Caco-2 (cell line): ENCODE measurements at regions not wholly inside any gene's neighbourhood (a gene's known extent, or its start where the extent isn't known, plus 50 kb on each side); places are given as distances from the start of the nearest gene placed in this dataset.
A peak's percentile ranks its signal among the peaks of the same experiment; 100 is the strongest.
"Not testable (repeated sequence)": the region's sequence is repeated elsewhere in the genome, so short reads cannot be mapped to it uniquely, and the experiment has no call there.

Experiments
- BruUV-seq: library from RNA; stranded (reverse); fragments of 400-500 nt; replicated peaks from 2 replicates; lab custom pipeline; 2021; lab: Mats Ljungman, UMichigan
- CTCF ChIA-PET: fragments of 300-600 bp; sonication (Branson Sonifier 250); formaldehyde crosslinking; loops from one replicate; lab custom pipeline; 2022; ENCODE audit warnings: antibody characterized with exemption; lab: Charles Lee
- POLR2A ChIA-PET: fragments of 300-600 bp; sonication (Branson Sonifier 250); formaldehyde crosslinking; loops from one replicate; lab custom pipeline; 2022; ENCODE audit warnings: antibody characterized with exemption; lab: Charles Lee
- DNase-seq, 2 experiments: peaks; one replicate each; pipeline versions ENCODE4 v3.0.0 to v3.0.0-alpha.2; 2020 to 2022
- H3K27me3 ChIP-seq: replicated peaks from 2 replicates; pipeline ENCODE4 v1.6.0; 2011; ENCODE audit warnings: low read length; ENCODE audit not compliant: control insufficient read depth, insufficient read depth
- H3K36me3 ChIP-seq: 2 replicates; pipeline ENCODE4 v1.5.1; 2011; ENCODE audit warnings: low read length; ENCODE audit not compliant: control insufficient read depth, insufficient read depth
- H3K4me1 ChIP-seq: fragments of 250-450 bp; sonication (Bioruptor Pico); 2 replicates; pipeline ENCODE4 v1.5.1; 2020; ENCODE audit warnings: mild to moderate bottlenecking
- H3K4me3 ChIP-seq: 2 replicates; pipeline ENCODE4 v1.5.1; 2011; ENCODE audit warnings: low read depth, mild to moderate bottlenecking, control low read depth, low read length
- H3K9me3 ChIP-seq: fragments of 250-450 bp; sonication (Bioruptor Pico); 2 replicates; pipeline ENCODE4 v1.5.1; 2020; ENCODE audit warnings: mild to moderate bottlenecking, moderate library complexity
- H3K27ac Mint-ChIP-seq: one replicate; pipeline ENCODE4 v1.8.0; 2022; ENCODE audit warnings: mixed read lengths; ENCODE audit not compliant: unreplicated experiment
- H3K27me3 Mint-ChIP-seq: one replicate; pipeline ENCODE4 v1.8.0; 2022; ENCODE audit warnings: mixed read lengths; ENCODE audit not compliant: insufficient read depth, unreplicated experiment
- H3K36me3 Mint-ChIP-seq: one replicate; pipeline ENCODE4 v1.8.0; 2022; ENCODE audit warnings: mild to moderate bottlenecking, mixed read lengths; ENCODE audit not compliant: insufficient read depth, unreplicated experiment
- H3K4me1 Mint-ChIP-seq: one replicate; pipeline ENCODE4 v1.8.0; 2022; ENCODE audit warnings: low read depth, mixed read lengths; ENCODE audit not compliant: unreplicated experiment
- H3K4me3 Mint-ChIP-seq: one replicate; pipeline ENCODE4 v1.8.0; 2022; ENCODE audit warnings: mild to moderate bottlenecking, moderate library complexity, mixed read lengths; ENCODE audit not compliant: unreplicated experiment
- H3K9me3 Mint-ChIP-seq: one replicate; pipeline ENCODE4 v1.8.0; 2022; ENCODE audit warnings: mixed read lengths; ENCODE audit not compliant: unreplicated experiment
- CTCF ChIP-seq, 2 experiments: fragments of 200-600 bp in 1 of 2; IDR thresholded peaks; 1 replicate in 1 of 2; 2 replicates in 1 of 2; pipeline versions ENCODE4 v1.5.1 to v1.8.0; 2011 to 2022; ENCODE audit warnings: antibody characterized with exemption in 1 of 2, control low read depth in 1 of 2, inconsistent platforms in 1 of 2, low read depth in 1 of 2, low read length in 1 of 2, mild to moderate bottlenecking in 1 of 2, moderate library complexity in 1 of 2; ENCODE audit not compliant: insufficient read depth in 1 of 2, severe bottlenecking in 1 of 2, unreplicated experiment in 1 of 2
- intact Hi-C: fragments of 100-400 bp; cut with micrococcal nuclease; formaldehyde crosslinking; loops from one replicate; pipeline ENCODE4 v1.10.0; 2022; ENCODE audit not compliant: unreplicated experiment

- H3K36me3 Mint-ChIP-seq = no peaks in the 10 kb centered on the region
- Histone ChIP-seq H3K4me3 (no peak overlapping the region), H3K4me1 (no peaks in the 10 kb centered on the region), H3K36me3 (no peaks in the 10 kb centered on the region), H3K27me3 (no peaks in the 10 kb centered on the region), H3K9me3 (no peaks in the 10 kb centered on the region)
- POLR2A ChIA-PET = no interaction called here
- DNase-seq = no peak
- H3K27me3 Mint-ChIP-seq = peaks cover 20% of the 10 kb centered on the region
- H3K27ac Mint-ChIP-seq = no peak overlapping the region
- H3K4me3 Mint-ChIP-seq = no peak overlapping the region
- BruUV-seq = no TSS peak
- no peaks in the 10 kb centered on the region for H3K4me1 Mint-ChIP-seq
- intact Hi-C loops = no loop called here
- peak; percentile 28 to 44 for TF ChIP-seq CTCF (IDR thresholded peaks at IDR 0.05; ENCODE audit: insufficient read depth in 1 of 2, low read depth in 1 of 2, low read length in 1 of 2, severe bottlenecking in 1 of 2, unreplicated experiment in 1 of 2)
- H3K9me3 Mint-ChIP-seq = no peaks in the 10 kb centered on the region
- CTCF ChIA-PET = no interaction called here
These were observed 70.2 kb upstream of the PLEKHG4B start for GRCh38 chr5:21654-22233.

- POLR2A ChIA-PET, H3K4me1 ChIP-seq, H3K4me3 ChIP-seq, intact Hi-C loops, CTCF ChIA-PET, BruUV-seq, H3K4me1 Mint-ChIP-seq, H3K27ac Mint-ChIP-seq, H3K4me3 Mint-ChIP-seq, H3K27me3 ChIP-seq, H3K36me3 Mint-ChIP-seq, H3K36me3 ChIP-seq, DNase-seq, H3K9me3 ChIP-seq: not testable (repeated sequence)
- peaks cover 19% of the 10 kb centered on the region for H3K27me3 Mint-ChIP-seq
- H3K9me3 Mint-ChIP-seq = peaks cover 16% of the 10 kb centered on the region
These were observed 68.1 kb upstream of the PLEKHG4B start for GRCh38 chr5:23907-24306.

GRCh38 chr5:25067-25466 is 66.9 kb upstream of the PLEKHG4B start:
- H3K36me3 Mint-ChIP-seq, H3K27me3 ChIP-seq, POLR2A ChIA-PET, H3K4me1 ChIP-seq, H3K4me1 Mint-ChIP-seq, BruUV-seq, H3K4me3 Mint-ChIP-seq, DNase-seq, H3K4me3 ChIP-seq, intact Hi-C loops, H3K36me3 ChIP-seq, CTCF ChIA-PET, H3K27ac Mint-ChIP-seq, H3K9me3 ChIP-seq: not testable (repeated sequence)
- H3K9me3 Mint-ChIP-seq = peaks cover 22% of the 10 kb centered on the region
- peaks cover 20% of the 10 kb centered on the region for H3K27me3 Mint-ChIP-seq

GRCh38 chr5:30131-30530 is 61.8 kb upstream of the PLEKHG4B start:
- Mint-ChIP-seq H3K4me1 (no peaks in the 10 kb centered on the region), H3K9me3 (peaks cover 22% of the 10 kb centered on the region), H3K27ac (no peak overlapping the region), H3K27me3 (peaks cover 17% of the 10 kb centered on the region), H3K4me3 (no peak overlapping the region), H3K36me3 (no peaks in the 10 kb centered on the region)
- ChIA-PET CTCF (no interaction called here), POLR2A (no interaction called here)
- no peaks in the 10 kb centered on the region for H3K27me3 ChIP-seq
- H3K4me3 ChIP-seq = no peak overlapping the region
- no peak for TF ChIP-seq CTCF (IDR thresholded peaks at IDR 0.05; ENCODE audit: insufficient read depth in 1 of 2, low read depth in 1 of 2, low read length in 1 of 2, severe bottlenecking in 1 of 2, unreplicated experiment in 1 of 2)
- no peak for DNase-seq
- H3K9me3 ChIP-seq = 0 out of 2 replicates have a peak, but pooled peaks cover 5% of the 10 kb centered on the region
- intact Hi-C loops = no loop called here
- no peaks in the 10 kb centered on the region for H3K4me1 ChIP-seq
- BruUV-seq = no TSS peak
- no peaks in the 10 kb centered on the region for H3K36me3 ChIP-seq

GRCh38 chr5:30556-30955 is 61.4 kb upstream of the PLEKHG4B start:
- H3K4me3 ChIP-seq, H3K4me1 Mint-ChIP-seq, H3K4me1 ChIP-seq, BruUV-seq, CTCF ChIA-PET, H3K4me3 Mint-ChIP-seq, H3K27me3 ChIP-seq, H3K36me3 ChIP-seq, H3K36me3 Mint-ChIP-seq, H3K27ac Mint-ChIP-seq, POLR2A ChIA-PET, DNase-seq, intact Hi-C loops, H3K9me3 ChIP-seq: not testable (repeated sequence)
- H3K27me3 Mint-ChIP-seq = peaks cover 17% of the 10 kb centered on the region
- peaks cover 22% of the 10 kb centered on the region for H3K9me3 Mint-ChIP-seq
